Esophagus squamous epithelium (tissue), 4 donors: ENCODE measurements at regions not wholly inside any gene's neighbourhood (a gene's known extent, or its start where the extent isn't known, plus 50 kb on each side); places are given as distances from the start of the nearest gene placed in this dataset.

Source experiments
- POLR2A ChIP-seq, 4 donors: fragments of 450-650 bp; IDR thresholded peaks; one replicate each; pipeline ENCODE4 v1.6.1; 2017; ENCODE audit warnings: antibody characterized with exemption in 4 of 4, mild to moderate bottlenecking in 4 of 4, moderate library complexity in 3 of 4
- TF ChIP-seq, protein P1 (sequence below), 6 experiments: fragments of 450-650 bp in 4 of 6; fragments of 200-600 bp in 2 of 6; sonication (generic) in 2 of 6; IDR thresholded peaks; one replicate each; pipeline ENCODE4 v1.5.1; 2016 to 2019; ENCODE audit warnings: antibody characterized with exemption in 6 of 6, mild to moderate bottlenecking in 4 of 6, moderate library complexity in 4 of 6

DNA sequence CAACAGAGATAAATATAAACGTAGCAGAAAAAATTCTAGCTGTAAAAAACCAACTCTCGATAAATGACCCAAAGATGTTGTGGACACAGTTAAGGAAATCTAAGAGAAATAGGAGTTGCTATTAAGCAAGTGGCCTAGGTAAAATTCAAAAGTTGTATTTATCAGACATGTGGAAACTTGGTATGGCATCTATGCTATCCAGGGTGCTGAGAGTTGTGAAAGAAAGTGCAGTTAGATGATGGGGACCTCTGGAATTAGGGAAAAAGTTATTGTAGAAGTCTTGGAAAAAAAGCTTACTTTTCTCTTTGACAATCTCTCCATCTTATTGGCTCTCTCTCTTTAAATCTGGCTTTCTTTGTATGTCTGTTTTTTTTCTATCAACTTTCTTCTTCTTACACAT lies 1090.9 kb downstream of the TBL1XR1 start:
- TF ChIP-seq, protein P1, sequence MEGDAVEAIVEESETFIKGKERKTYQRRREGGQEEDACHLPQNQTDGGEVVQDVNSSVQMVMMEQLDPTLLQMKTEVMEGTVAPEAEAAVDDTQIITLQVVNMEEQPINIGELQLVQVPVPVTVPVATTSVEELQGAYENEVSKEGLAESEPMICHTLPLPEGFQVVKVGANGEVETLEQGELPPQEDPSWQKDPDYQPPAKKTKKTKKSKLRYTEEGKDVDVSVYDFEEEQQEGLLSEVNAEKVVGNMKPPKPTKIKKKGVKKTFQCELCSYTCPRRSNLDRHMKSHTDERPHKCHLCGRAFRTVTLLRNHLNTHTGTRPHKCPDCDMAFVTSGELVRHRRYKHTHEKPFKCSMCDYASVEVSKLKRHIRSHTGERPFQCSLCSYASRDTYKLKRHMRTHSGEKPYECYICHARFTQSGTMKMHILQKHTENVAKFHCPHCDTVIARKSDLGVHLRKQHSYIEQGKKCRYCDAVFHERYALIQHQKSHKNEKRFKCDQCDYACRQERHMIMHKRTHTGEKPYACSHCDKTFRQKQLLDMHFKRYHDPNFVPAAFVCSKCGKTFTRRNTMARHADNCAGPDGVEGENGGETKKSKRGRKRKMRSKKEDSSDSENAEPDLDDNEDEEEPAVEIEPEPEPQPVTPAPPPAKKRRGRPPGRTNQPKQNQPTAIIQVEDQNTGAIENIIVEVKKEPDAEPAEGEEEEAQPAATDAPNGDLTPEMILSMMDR (IDR thresholded peaks at IDR 0.05), result no peak
- no peak for TF ChIP-seq POLR2A (IDR thresholded peaks at IDR 0.05)
